GM12891 (cell line): ENCODE measurements at regions not wholly inside any gene's neighbourhood (a gene's known extent, or its start where the extent isn't known, plus 50 kb on each side); places are given as distances from the start of the nearest gene placed in this dataset.

Source experiments
- POLR2A ChIP-seq: IDR thresholded peaks from 2 replicates; pipeline ENCODE4 v1.6.1; 2011; ENCODE audit warnings: low read depth, low read length, control low read depth
- POLR2AphosphoS5 ChIP-seq: IDR thresholded peaks from 2 replicates; pipeline ENCODE4 v1.6.1; 2011; ENCODE audit warnings: low read depth, low read length, control low read depth

GRCh38 chr6:21908161-21908848 is 314.8 kb downstream of the SOX4 start:
- no peak for TF ChIP-seq POLR2AphosphoS5
- TF ChIP-seq POLR2A, result no peak
